ENCODE measurements at regions not wholly inside any gene's neighbourhood (a gene's known extent, or its start where the extent isn't known, plus 50 kb on each side); places are given as distances from the start of the nearest gene placed in this dataset.

GRCh38 chr11:114880442-114880841 is 202.1 kb downstream of the NXPE2 start:
- TF ChIP-seq YY1 (IDR thresholded peaks at IDR 0.05; ENCODE audit: insufficient read depth, insufficient read length) (no peak), ZNF274 (IDR thresholded peaks at IDR 0.05; ENCODE audit: low read depth, low read length) (no peak)

Measured in NT2/D1 (cell line).